ENCODE measurements at regions not wholly inside any gene's neighbourhood (a gene's known extent, or its start where the extent isn't known, plus 50 kb on each side); places are given as distances from the start of the nearest gene placed in this dataset.

- no peak for DNase-seq
Measured at GRCh38 chr4:84441758-84442377, 57.2 kb downstream of the NKX6-1 start.

- DNase-seq, result no peak
Measured at GRCh38 chr4:84439996-84440395, 59.1 kb downstream of the NKX6-1 start.

GRCh38 chr4:84436812-84437211, 62.3 kb downstream of the NKX6-1 start:
- no peak for DNase-seq

GRCh38 chr4:84434344-84434743, 64.7 kb downstream of the NKX6-1 start:
- DNase-seq, result no peak

GRCh38 chr4:84433633-84434222, 65.4 kb downstream of the NKX6-1 start:
- DNase-seq, result no peak

GRCh38 chr4:84432713-84433112, 66.4 kb downstream of the NKX6-1 start:
- DNase-seq, result no peak

- no peak for DNase-seq
Measured at GRCh38 chr4:84420608-84421007, 78.5 kb downstream of the NKX6-1 start.

- no peak for DNase-seq
Measured at GRCh38 chr4:84419201-84419600, 79.9 kb downstream of the NKX6-1 start.

- no peak for DNase-seq
Measured at GRCh38 chr4:84417997-84418709, 80.9 kb downstream of the NKX6-1 start.

- no peak for DNase-seq
Measured at GRCh38 chr4:84413976-84414375, 85.1 kb downstream of the NKX6-1 start.

- no peak for DNase-seq
Measured at GRCh38 chr4:84413480-84413879, 85.6 kb downstream of the NKX6-1 start.

GRCh38 chr4:84412062-84412461, 87.0 kb downstream of the NKX6-1 start:
- DNase-seq, result no peak

GRCh38 chr4:84407554-84408407, 91.3 kb downstream of the NKX6-1 start:
- DNase-seq, result no peak

GRCh38 chr4:84403656-84404055, 95.4 kb downstream of the NKX6-1 start:
- DNase-seq, result no peak

- no peak for DNase-seq
Measured at GRCh38 chr4:84401701-84402306, 97.3 kb downstream of the NKX6-1 start.

- DNase-seq, result no peak
Measured at GRCh38 chr4:84394386-84394785, 104.7 kb downstream of the NKX6-1 start.

- no peak for DNase-seq
Measured at GRCh38 chr4:84392951-84393590, 106.0 kb downstream of the NKX6-1 start.

- no peak for DNase-seq
Measured at GRCh38 chr4:84389406-84389805, 109.7 kb downstream of the NKX6-1 start.

GRCh38 chr4:84385203-84385602, 113.9 kb downstream of the NKX6-1 start:
- DNase-seq, result no peak

- no peak for DNase-seq
Measured at GRCh38 chr4:84384801-84385200, 114.3 kb downstream of the NKX6-1 start.

GRCh38 chr4:84381759-84382158, 117.3 kb downstream of the NKX6-1 start:
- no peak for DNase-seq

- DNase-seq, result no peak
Measured at GRCh38 chr4:84379917-84380641, 119.0 kb downstream of the NKX6-1 start.
